Uterus (tissue), 3 donors: ENCODE measurements at regions not wholly inside any gene's neighbourhood (a gene's known extent, or its start where the extent isn't known, plus 50 kb on each side); places are given as distances from the start of the nearest gene placed in this dataset.

ENCODE experiments used
- DNase-seq, 2 donors: peaks; one replicate each; pipeline ENCODE4 v3.0.0-alpha.2; 2019 to 2020
- H3K27ac ChIP-seq, 2 donors: fragments of 200-600 bp; sonication (generic); 1 replicate in 1 of 2; 2 replicates in 1 of 2; pipeline ENCODE4 v1.5.1; 2016 to 2018
- H3K27me3 ChIP-seq, 2 donors: fragments of 200-600 bp; sonication (generic); one replicate each; pipeline ENCODE4 v1.5.1; 2018 to 2019; ENCODE audit warnings: control low read depth in 1 of 2
- H3K36me3 ChIP-seq, 2 donors: fragments of 200-600 bp; sonication (generic); one replicate each; pipeline ENCODE4 v1.5.1; 2019; ENCODE audit warnings: control low read depth in 1 of 2
- H3K4me1 ChIP-seq, 2 donors: fragments of 200-600 bp; sonication (generic); one replicate each; pipeline ENCODE4 v1.5.1; 2018 to 2019; ENCODE audit warnings: control low read depth in 1 of 2
- H3K4me3 ChIP-seq, 2 donors: fragments of 200-600 bp; sonication (generic); 1 replicate in 1 of 2; 2 replicates in 1 of 2; pipeline ENCODE4 v1.5.1; 2018 to 2019; ENCODE audit warnings: mild to moderate bottlenecking in 1 of 2
- H3K9me3 ChIP-seq, 2 donors: fragments of 200-600 bp; sonication (generic); one replicate each; pipeline ENCODE4 v1.5.1; 2019; ENCODE audit warnings: control low read depth in 1 of 2
- CTCF ChIP-seq, 4 experiments: fragments of 200-600 bp in 2 of 4; fragments of 450-650 bp in 2 of 4; sonication (generic) in 2 of 4; IDR thresholded peaks; one replicate each; pipeline ENCODE4 v1.5.1; 2016 to 2019; ENCODE audit warnings: antibody characterized with exemption in 4 of 4, mild to moderate bottlenecking in 2 of 4, moderate library complexity in 1 of 4
- POLR2A ChIP-seq, 2 donors: fragments of 450-650 bp; IDR thresholded peaks; one replicate each; pipeline ENCODE4 v1.6.1; 2016; ENCODE audit warnings: antibody characterized with exemption in 2 of 2, mild to moderate bottlenecking in 1 of 2, moderate library complexity in 1 of 2
- intact Hi-C: fragments of 100-400 bp; cut with DNase I; formaldehyde crosslinking; loops from one replicate; pipeline ENCODE4 v1.15.1; 2023; ENCODE audit warnings: low total_unique reads
- donor health status: DM: yes; HTN: yes; CAD: no.

- no peak overlapping the region for H3K27ac ChIP-seq
- intact Hi-C loops: no loop called here
- no peak for DNase-seq
- no peaks in the 10 kb centered on the region for H3K36me3 ChIP-seq
- no peak overlapping the region for H3K4me3 ChIP-seq
- no peak for TF ChIP-seq POLR2A (IDR thresholded peaks at IDR 0.05)
- TF ChIP-seq CTCF (IDR thresholded peaks at IDR 0.05): no peak
- H3K4me1 ChIP-seq: no peaks in the 10 kb centered on the region
- no peaks in the 10 kb centered on the region for H3K27me3 ChIP-seq
- no peaks in the 10 kb centered on the region for H3K9me3 ChIP-seq
These were observed 489.4 kb upstream of the TBL1XR1 start for GRCh38 chr3:177686671-177687070.

- H3K36me3 ChIP-seq: no peaks in the 10 kb centered on the region
- no peaks in the 10 kb centered on the region for H3K4me1 ChIP-seq
- no peaks in the 10 kb centered on the region for H3K27me3 ChIP-seq
- no peak overlapping the region for H3K27ac ChIP-seq
- DNase-seq: no peak
- no peak for TF ChIP-seq POLR2A (IDR thresholded peaks at IDR 0.05)
- TF ChIP-seq CTCF (IDR thresholded peaks at IDR 0.05): no peak
- H3K9me3 ChIP-seq: no peaks in the 10 kb centered on the region
- H3K4me3 ChIP-seq: no peak overlapping the region
- intact Hi-C loops: no loop called here
These were observed 490.0 kb upstream of the TBL1XR1 start for GRCh38 chr3:177687291-177687690.

GRCh38 chr3:177688152-177688551, 490.9 kb upstream of the TBL1XR1 start:
- intact Hi-C loops: no loop called here

GRCh38 chr3:177689077-177689476, 491.8 kb upstream of the TBL1XR1 start:
- no peaks in the 10 kb centered on the region for H3K36me3 ChIP-seq
- intact Hi-C loops: no loop called here
- no peaks in the 10 kb centered on the region for H3K27me3 ChIP-seq
- no peak for TF ChIP-seq CTCF (IDR thresholded peaks at IDR 0.05)
- DNase-seq: no peak
- no peak overlapping the region for H3K4me3 ChIP-seq
- no peaks in the 10 kb centered on the region for H3K4me1 ChIP-seq
- no peaks in the 10 kb centered on the region for H3K9me3 ChIP-seq
- H3K27ac ChIP-seq: no peak overlapping the region

More at GRCh38 chr3:177688152-177688551, 490.9 kb upstream of the TBL1XR1 start:
- TF ChIP-seq CTCF (IDR thresholded peaks at IDR 0.05) (no peak), POLR2A (IDR thresholded peaks at IDR 0.05) (no peak)
- no peaks in the 10 kb centered on the region for H3K4me1 ChIP-seq
- H3K27ac ChIP-seq: no peak overlapping the region
- no peaks in the 10 kb centered on the region for H3K9me3 ChIP-seq
- H3K36me3 ChIP-seq: no peaks in the 10 kb centered on the region
- no peaks in the 10 kb centered on the region for H3K27me3 ChIP-seq
- no peak for DNase-seq
- no peak overlapping the region for H3K4me3 ChIP-seq

GRCh38 chr3:177689869-177690268, 492.6 kb upstream of the TBL1XR1 start:
- intact Hi-C loops: no loop called here
- no peak for DNase-seq
- Histone ChIP-seq H3K9me3 (no peaks in the 10 kb centered on the region), H3K4me1 (no peaks in the 10 kb centered on the region), H3K36me3 (no peaks in the 10 kb centered on the region), H3K27ac (no peak overlapping the region), H3K27me3 (no peaks in the 10 kb centered on the region), H3K4me3 (no peak overlapping the region)
- TF ChIP-seq CTCF (IDR thresholded peaks at IDR 0.05) (no peak), POLR2A (IDR thresholded peaks at IDR 0.05) (no peak)
